Thyroid gland (tissue), 4 donors: ENCODE measurements at regions not wholly inside any gene's neighbourhood (a gene's known extent, or its start where the extent isn't known, plus 50 kb on each side); places are given as distances from the start of the nearest gene placed in this dataset.

Experiments
- POLR2A ChIP-seq, 2 donors: fragments of 450-650 bp; IDR thresholded peaks; one replicate each; pipeline ENCODE4 v1.6.1; 2017; ENCODE audit warnings: antibody characterized with exemption in 2 of 2, mild to moderate bottlenecking in 2 of 2, moderate library complexity in 1 of 2
- TF ChIP-seq, protein P1 (sequence below), 6 experiments: fragments of 200-600 bp in 3 of 6; fragments of 450-650 bp in 3 of 6; sonication (generic) in 3 of 6; IDR thresholded peaks; one replicate each; pipeline ENCODE4 v1.5.1; 2016 to 2019; ENCODE audit warnings: antibody characterized with exemption in 6 of 6, mild to moderate bottlenecking in 2 of 6, inconsistent platforms in 1 of 6, moderate library complexity in 1 of 6

DNA sequence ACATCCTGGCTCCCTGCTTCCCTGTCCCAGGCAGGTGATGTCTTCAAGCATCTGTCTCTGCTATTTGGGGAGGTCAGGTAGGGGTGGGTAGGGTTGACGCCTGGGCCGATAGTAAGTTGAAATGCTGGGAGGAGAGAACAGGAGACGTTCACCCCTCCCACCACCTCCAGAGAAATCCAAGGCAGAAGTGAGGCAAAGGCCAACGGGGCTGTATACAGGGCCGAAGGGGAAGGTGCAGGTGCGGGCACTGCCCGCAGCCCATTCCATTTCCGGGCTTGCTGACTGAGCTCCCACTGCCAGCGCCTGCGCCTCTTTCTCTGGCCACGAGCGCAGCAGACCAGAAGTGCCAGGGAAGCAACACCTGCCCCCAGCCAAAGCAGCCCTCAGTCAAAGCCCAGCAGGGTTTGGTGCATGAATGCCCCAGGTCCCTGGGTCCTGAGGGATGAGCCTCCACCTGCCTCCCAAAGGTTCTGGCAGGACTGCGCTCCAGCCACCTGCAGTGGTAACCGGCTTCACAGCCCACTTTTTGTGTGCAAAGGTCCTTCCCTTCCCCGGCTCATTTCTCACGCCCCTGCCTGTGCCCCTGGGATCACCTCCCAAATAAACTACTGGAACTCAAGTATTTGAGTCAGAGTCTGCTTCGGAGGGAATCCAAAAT is 127.6 kb upstream of the TNRC6C start:
- no peak for TF ChIP-seq POLR2A (IDR thresholded peaks at IDR 0.05)
- TF ChIP-seq, protein P1, sequence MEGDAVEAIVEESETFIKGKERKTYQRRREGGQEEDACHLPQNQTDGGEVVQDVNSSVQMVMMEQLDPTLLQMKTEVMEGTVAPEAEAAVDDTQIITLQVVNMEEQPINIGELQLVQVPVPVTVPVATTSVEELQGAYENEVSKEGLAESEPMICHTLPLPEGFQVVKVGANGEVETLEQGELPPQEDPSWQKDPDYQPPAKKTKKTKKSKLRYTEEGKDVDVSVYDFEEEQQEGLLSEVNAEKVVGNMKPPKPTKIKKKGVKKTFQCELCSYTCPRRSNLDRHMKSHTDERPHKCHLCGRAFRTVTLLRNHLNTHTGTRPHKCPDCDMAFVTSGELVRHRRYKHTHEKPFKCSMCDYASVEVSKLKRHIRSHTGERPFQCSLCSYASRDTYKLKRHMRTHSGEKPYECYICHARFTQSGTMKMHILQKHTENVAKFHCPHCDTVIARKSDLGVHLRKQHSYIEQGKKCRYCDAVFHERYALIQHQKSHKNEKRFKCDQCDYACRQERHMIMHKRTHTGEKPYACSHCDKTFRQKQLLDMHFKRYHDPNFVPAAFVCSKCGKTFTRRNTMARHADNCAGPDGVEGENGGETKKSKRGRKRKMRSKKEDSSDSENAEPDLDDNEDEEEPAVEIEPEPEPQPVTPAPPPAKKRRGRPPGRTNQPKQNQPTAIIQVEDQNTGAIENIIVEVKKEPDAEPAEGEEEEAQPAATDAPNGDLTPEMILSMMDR (IDR thresholded peaks at IDR 0.05) = no peak
